NB4 (cell line): ENCODE measurements at regions not wholly inside any gene's neighbourhood (a gene's known extent, or its start where the extent isn't known, plus 50 kb on each side); places are given as distances from the start of the nearest gene placed in this dataset.
A peak's percentile ranks its signal among the peaks of the same experiment; 100 is the strongest.

Experiments
- DNase-seq: peaks from one replicate; pipeline ENCODE4 v3.0.0; 2010; ENCODE audit warnings: low read depth
- H3K4me3 ChIP-seq: one replicate; pipeline ENCODE4 v1.5.1; 2011; ENCODE audit warnings: mild to moderate bottlenecking, low read depth, low read length, moderate library complexity
- CTCF ChIP-seq: IDR thresholded peaks from one replicate; pipeline ENCODE4 v1.5.1; 2012; ENCODE audit warnings: low read depth, low read length
- MAX ChIP-seq: IDR thresholded peaks from 2 replicates; pipeline ENCODE4 v1.6.1; 2011; ENCODE audit warnings: low read depth, low read length
- MYC ChIP-seq: IDR thresholded peaks from 2 replicates; pipeline ENCODE4 v1.6.1; 2011; ENCODE audit warnings: low read depth, low read length
- POLR2A ChIP-seq: IDR thresholded peaks from 2 replicates; pipeline ENCODE4 v1.6.1; 2011; ENCODE audit warnings: mild to moderate bottlenecking; ENCODE audit not compliant: insufficient read length; ENCODE audit errors: extremely low read depth

- TF ChIP-seq MYC = no peak
- TF ChIP-seq MAX = no peak
- TF ChIP-seq POLR2A = no peak
- no peak for TF ChIP-seq CTCF
- H3K4me3 ChIP-seq = no peak overlapping the region
- DNase-seq = no peak
These were observed 58.8 kb upstream of the LINC01488 start for GRCh38 chr11:69422645-69423044.

- no peak overlapping the region for H3K4me3 ChIP-seq
- DNase-seq = no peak
- no peak for TF ChIP-seq POLR2A
- no peak for TF ChIP-seq MYC
- no peak for TF ChIP-seq MAX
- TF ChIP-seq CTCF = no peak
These were observed 58.3 kb upstream of the LINC01488 start for GRCh38 chr11:69423181-69423580.

- H3K4me3 ChIP-seq = no peak overlapping the region
These were observed 57.7 kb upstream of the LINC01488 start for GRCh38 chr11:69423611-69424385.

GRCh38 chr11:69424748-69425147 lies 56.7 kb upstream of the LINC01488 start:
- TF ChIP-seq POLR2A = no peak
- TF ChIP-seq MYC = no peak
- TF ChIP-seq CTCF = no peak
- no peak for TF ChIP-seq MAX
- H3K4me3 ChIP-seq = no peak overlapping the region
- no peak for DNase-seq

More at GRCh38 chr11:69423611-69424385, 57.7 kb upstream of the LINC01488 start:
- TF ChIP-seq MYC (no peak), MAX (no peak), CTCF (no peak), POLR2A (no peak)
- DNase-seq = no peak

GRCh38 chr11:69425444-69425843 lies 56.0 kb upstream of the LINC01488 start:
- peak; percentile 89 for DNase-seq
- TF ChIP-seq MAX (peak; percentile 83), MYC (no peak), POLR2A (peak; percentile 50)
- H3K4me3 ChIP-seq = peak overlapping the region; percentile 88

GRCh38 chr11:69425895-69426544 lies 55.4 kb upstream of the LINC01488 start:
- peak; percentile 68 for DNase-seq
- peak overlapping the region; percentile 88 for H3K4me3 ChIP-seq
- TF ChIP-seq CTCF = peak; percentile 14
- TF ChIP-seq MYC = peak; percentile 92
- TF ChIP-seq POLR2A = no peak
- TF ChIP-seq MAX = peak; percentile 94
